Keratinocyte (primary cell): ENCODE measurements at regions not wholly inside any gene's neighbourhood (a gene's known extent, or its start where the extent isn't known, plus 50 kb on each side); places are given as distances from the start of the nearest gene placed in this dataset.
"Not testable (repeated sequence)": the region's sequence is repeated elsewhere in the genome, so short reads cannot be mapped to it uniquely, and the experiment has no call there.

Experiments
- EZH2 ChIP-seq: IDR thresholded peaks from one replicate; pipeline ENCODE4 v1.6.1; 2012; ENCODE audit warnings: inconsistent platforms, mild to moderate bottlenecking, low read length, moderate library complexity
- TF ChIP-seq, protein P1 (sequence below), 3 experiments: IDR thresholded peaks in 1 of 3; conservative IDR thresholded peaks in 1 of 3; optimal IDR thresholded peaks in 1 of 3; 2 replicates in 2 of 3; 3 replicates in 1 of 3; pipeline versions ENCODE3 to v1.5.1; 2011; ENCODE audit warnings: low read length in 3 of 3, mild to moderate bottlenecking in 3 of 3, moderate library complexity in 2 of 3, control low read depth in 1 of 3, inconsistent platforms in 1 of 3; ENCODE audit not compliant: insufficient read depth in 2 of 3; ENCODE audit errors: extremely low read depth in 1 of 3

DNA sequence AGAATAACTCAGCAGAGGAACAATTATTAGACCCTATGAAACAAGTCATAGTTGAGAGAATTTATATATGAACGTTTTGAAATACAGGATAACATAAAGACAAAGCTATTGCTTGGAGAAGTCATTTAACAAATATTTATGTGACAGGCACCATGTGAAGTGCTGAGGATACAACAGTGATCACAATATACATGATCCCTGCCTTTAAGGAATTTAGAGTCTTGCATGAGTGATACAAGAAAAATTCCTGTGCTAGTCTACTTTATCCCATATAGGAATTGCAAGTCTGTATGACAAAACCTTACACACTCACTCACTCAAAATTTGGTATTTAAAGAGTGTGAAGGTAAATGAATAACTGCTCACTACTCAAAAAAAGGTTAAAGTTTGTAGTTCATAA, 94.5 kb upstream of the NOTCH2NLA start:
- TF ChIP-seq, protein P1, sequence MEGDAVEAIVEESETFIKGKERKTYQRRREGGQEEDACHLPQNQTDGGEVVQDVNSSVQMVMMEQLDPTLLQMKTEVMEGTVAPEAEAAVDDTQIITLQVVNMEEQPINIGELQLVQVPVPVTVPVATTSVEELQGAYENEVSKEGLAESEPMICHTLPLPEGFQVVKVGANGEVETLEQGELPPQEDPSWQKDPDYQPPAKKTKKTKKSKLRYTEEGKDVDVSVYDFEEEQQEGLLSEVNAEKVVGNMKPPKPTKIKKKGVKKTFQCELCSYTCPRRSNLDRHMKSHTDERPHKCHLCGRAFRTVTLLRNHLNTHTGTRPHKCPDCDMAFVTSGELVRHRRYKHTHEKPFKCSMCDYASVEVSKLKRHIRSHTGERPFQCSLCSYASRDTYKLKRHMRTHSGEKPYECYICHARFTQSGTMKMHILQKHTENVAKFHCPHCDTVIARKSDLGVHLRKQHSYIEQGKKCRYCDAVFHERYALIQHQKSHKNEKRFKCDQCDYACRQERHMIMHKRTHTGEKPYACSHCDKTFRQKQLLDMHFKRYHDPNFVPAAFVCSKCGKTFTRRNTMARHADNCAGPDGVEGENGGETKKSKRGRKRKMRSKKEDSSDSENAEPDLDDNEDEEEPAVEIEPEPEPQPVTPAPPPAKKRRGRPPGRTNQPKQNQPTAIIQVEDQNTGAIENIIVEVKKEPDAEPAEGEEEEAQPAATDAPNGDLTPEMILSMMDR (optimal IDR thresholded peaks at IDR 0.05 in 1 of 3, IDR thresholded peaks at IDR 0.05 in 1 of 3, conservative IDR thresholded peaks at IDR 0.05 in 1 of 3; ENCODE audit: extremely low read depth in 1 of 3, insufficient read depth in 2 of 3, low read length in 3 of 3) = not testable (repeated sequence)
- TF ChIP-seq EZH2 = not testable (repeated sequence)
